Aorta (tissue), 5 donors: ENCODE measurements at regions not wholly inside any gene's neighbourhood (a gene's known extent, or its start where the extent isn't known, plus 50 kb on each side); places are given as distances from the start of the nearest gene placed in this dataset.

Source experiments
- ATAC-seq: fragments of 200-7000 bp; cut with Tn5 transposase; one replicate; pipeline ENCODE4 v1.9.1; 2022; ENCODE audit warnings: moderate library complexity; ENCODE audit not compliant: low FRiP score
- DNase-seq, 2 donors: peaks; one replicate each; pipeline ENCODE4 v3.0.0-alpha.2; 2020
- H3K27ac ChIP-seq, 2 donors: one replicate each; pipeline ENCODE4 v1.5.1; 2013; ENCODE audit warnings: low read length in 2 of 2, mild to moderate bottlenecking in 2 of 2, moderate library complexity in 2 of 2, control low read depth in 1 of 2, inconsistent platforms in 1 of 2, low read depth in 1 of 2
- H3K27me3 ChIP-seq, 2 donors: one replicate each; pipeline ENCODE4 v1.6.1; 2013; ENCODE audit warnings: control low read depth in 1 of 2, low read length in 1 of 2, mild to moderate bottlenecking in 1 of 2, moderate library complexity in 1 of 2; ENCODE audit not compliant: insufficient read depth in 2 of 2, control insufficient read depth in 1 of 2
- H3K36me3 ChIP-seq, 2 donors: one replicate each; pipeline ENCODE4 v1.6.1; 2013; ENCODE audit warnings: control low read depth in 1 of 2, low read length in 1 of 2, mild to moderate bottlenecking in 1 of 2; ENCODE audit not compliant: insufficient read depth in 2 of 2, control insufficient read depth in 1 of 2
- H3K4me1 ChIP-seq, 2 donors: one replicate each; pipeline ENCODE4 v1.6.1; 2013; ENCODE audit warnings: low read length in 2 of 2, control low read depth in 1 of 2, mild to moderate bottlenecking in 1 of 2, moderate library complexity in 1 of 2; ENCODE audit not compliant: insufficient read depth in 2 of 2, control insufficient read depth in 1 of 2
- H3K4me3 ChIP-seq, 2 donors: one replicate each; pipeline ENCODE4 v1.5.1; 2013; ENCODE audit warnings: low read length in 2 of 2, control low read depth in 1 of 2, mild to moderate bottlenecking in 1 of 2
- H3K9me3 ChIP-seq: one replicate; pipeline ENCODE4 v1.6.1; 2013; ENCODE audit warnings: mild to moderate bottlenecking, low read length; ENCODE audit not compliant: control insufficient read depth
- WGBS, 2 donors: extraction: QIAGEN DNeasy Blood & Tissue Kit; methylation state at CpG; one replicate each; pipeline ENCODE4 v1.1.7; 2013; 5-methylcytosine and 5-hydroxymethylcytosine counted together
- intact Hi-C, 2 donors: fragments of 100-400 bp; cut with DNase I; formaldehyde crosslinking; loops; one replicate each; pipeline versions ENCODE4 v1.14.2 to v1.15.0; 2022
- donor health status: healthy with polysubstance abuse.
- donor health status: Bipolar disorder and iron deficiency.
- donor health status: DM: no; HTN: no; CAD: no.
- donor health status: DM: no; HTN: no; CAD: no.
- donor health status: DM: yes; HTN: yes; CAD: no.

DNA sequence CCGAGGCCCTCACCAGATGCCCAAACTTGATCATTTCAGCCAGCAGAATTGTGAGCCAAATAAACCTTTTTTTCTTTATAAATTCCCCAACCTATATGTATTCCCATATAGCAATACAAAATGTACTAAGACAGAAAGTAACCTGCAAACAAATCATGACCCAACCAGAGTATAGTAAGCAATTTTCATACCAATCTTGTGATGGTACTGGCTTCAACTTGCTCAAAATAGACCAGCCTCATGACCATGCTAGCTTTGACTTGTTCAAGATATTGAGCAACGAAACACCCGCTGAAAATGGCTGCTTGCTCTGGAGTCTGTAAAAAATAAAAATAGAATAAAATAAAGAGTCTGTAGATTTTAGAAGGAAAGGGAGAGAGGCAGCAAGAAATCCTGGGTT, 97.6 kb downstream of the C1D start:
- DNase-seq = no peak

DNA sequence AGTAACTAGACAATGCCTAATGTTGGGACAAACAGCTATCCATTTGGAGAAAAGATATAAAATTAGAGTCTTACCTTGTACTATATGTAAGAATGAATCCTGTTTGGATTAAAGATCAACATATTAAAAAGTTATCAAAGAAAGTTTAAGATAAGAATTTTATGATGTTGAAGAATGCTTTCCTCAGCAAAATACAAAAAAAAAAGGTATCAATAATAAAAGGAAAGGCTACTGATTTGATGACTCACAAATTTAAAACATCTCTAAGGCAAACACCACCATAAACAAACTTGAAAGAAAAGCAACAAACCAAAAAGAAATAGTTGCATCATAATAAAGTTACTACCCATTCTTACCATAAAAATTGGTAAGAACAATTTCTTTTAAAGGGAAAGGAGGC, 92.7 kb downstream of the C1D start:
- DNase-seq (no peak), ATAC-seq (no peak)
- no peaks in the 10 kb centered on the region for H3K9me3 ChIP-seq
- intact Hi-C loops = no loop called here
- no peaks in the 10 kb centered on the region for H3K27me3 ChIP-seq
- no peaks in the 10 kb centered on the region for H3K36me3 ChIP-seq
- peaks cover 0 to 5% of the 10 kb centered on the region in 2 donors for H3K4me1 ChIP-seq
- no peak overlapping the region for H3K4me3 ChIP-seq
- no peak overlapping the region for H3K27ac ChIP-seq

More for the DNA sequence above, 97.6 kb downstream of the C1D start:
- Histone ChIP-seq H3K36me3 (no peaks in the 10 kb centered on the region), H3K27ac (no peak overlapping the region), H3K4me1 (no peaks in the 10 kb centered on the region), H3K4me3 (no peak overlapping the region), H3K9me3 (no peaks in the 10 kb centered on the region), H3K27me3 (no peaks in the 10 kb centered on the region)
- 79 to 91% methylated on average over 3 of the region's 3 CpGs for WGBS, 2 donors
- intact Hi-C loops = no loop called here
- ATAC-seq = no peak

DNA sequence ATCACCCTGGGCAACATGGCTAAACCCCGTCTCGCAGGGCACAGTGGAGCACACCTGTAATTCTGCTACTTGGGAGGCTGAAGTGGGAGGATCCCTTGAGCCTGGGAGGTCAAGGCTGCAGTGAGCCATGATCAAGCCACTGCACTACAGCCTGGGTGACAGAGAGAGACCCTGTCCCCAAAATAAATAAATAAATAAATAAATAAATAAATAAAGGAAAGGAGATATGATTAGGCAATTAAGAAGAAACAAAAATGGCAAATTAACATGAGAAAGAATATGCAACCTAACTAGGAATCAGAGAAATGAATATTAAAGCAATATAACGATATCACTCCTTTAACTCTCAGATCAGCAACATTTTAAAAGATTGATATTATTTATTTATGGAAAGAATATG, 92.3 kb downstream of the C1D start:
- no peak overlapping the region for H3K27ac ChIP-seq
- 97 to 98% methylated on average over 3 of the region's 3 CpGs for WGBS, 2 donors
- no peak for ATAC-seq
- H3K4me3 ChIP-seq = no peak overlapping the region
- H3K4me1 ChIP-seq = peaks cover 0 to 5% of the 10 kb centered on the region in 2 donors
- no peaks in the 10 kb centered on the region for H3K36me3 ChIP-seq
- no peak for DNase-seq
- intact Hi-C loops = no loop called here
- H3K27me3 ChIP-seq = no peaks in the 10 kb centered on the region
- H3K9me3 ChIP-seq = no peaks in the 10 kb centered on the region

DNA sequence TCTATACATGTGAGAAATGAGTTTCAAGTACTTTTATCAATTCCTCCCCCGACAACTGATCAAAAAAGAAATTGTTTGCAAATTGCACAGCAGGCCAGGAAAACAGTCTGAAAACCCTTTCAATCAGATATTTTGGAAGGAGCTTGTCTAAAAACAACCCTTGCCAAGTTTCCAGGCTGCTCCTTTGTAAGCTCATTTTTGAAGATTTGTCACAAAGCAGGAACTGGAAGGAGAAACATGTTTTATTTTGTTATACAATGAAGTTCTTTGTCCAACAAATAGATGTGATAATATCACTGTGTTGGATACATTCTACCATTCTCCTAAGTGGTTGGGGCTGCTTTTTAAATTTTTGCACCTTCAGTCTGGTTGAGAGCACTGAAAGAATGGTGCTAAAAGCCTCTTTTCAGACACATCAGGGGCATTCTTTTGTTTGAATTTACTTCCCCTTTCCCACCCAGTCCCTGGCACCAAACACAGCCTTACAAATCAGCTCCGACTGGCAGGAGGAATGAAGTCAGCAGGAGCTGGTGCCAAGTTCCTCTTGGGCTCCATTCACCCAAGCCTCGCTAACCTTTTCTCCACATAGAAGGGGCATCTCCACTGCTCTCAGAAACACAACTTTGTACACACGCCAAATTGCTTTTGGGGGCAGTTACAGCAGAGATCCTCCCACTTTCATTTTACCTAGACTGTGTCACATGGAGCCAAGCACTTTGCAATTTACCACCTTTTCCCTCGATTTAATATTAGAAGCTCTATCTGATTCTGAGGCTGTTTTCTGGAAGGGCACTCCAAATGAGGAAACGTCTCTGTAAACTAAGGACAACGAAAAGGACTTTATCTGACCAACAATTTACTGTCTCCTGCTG, 88.0 kb downstream of the C1D start:
- Histone ChIP-seq H3K36me3 (no peaks in the 10 kb centered on the region), H3K4me1 (peaks cover 0 to 5% of the 10 kb centered on the region in 2 donors), H3K27me3 (no peaks in the 10 kb centered on the region), H3K27ac (peak overlapping the region; percentile 46 to 91), H3K9me3 (no peaks in the 10 kb centered on the region), H3K4me3 (no peak overlapping the region)
- peak; percentile 80 to 82 for DNase-seq
- intact Hi-C loops = no loop called here
- 2% methylated on average over 7 of the region's 7 CpGs for WGBS, 2 donors
- peak; percentile 79 for ATAC-seq

DNA sequence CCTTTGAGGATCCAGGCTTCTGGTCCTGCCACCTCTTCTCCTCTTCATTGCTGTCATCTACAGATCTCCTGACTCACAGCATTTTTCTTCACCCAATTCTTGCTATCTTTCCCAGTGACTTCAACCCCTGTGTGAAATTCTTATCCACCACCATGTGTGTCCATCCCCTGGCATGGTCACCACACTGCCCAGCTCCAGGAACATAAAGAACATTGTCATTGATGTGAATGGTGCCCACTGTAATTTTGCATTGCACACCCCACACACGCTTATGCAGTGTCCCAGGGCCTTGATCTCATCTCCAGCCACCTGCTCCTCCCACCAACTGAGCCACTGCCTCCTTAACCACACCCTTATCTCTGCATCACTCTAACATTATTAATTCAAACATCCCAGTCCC, 85.3 kb downstream of the C1D start:
- H3K4me3 ChIP-seq = no peak overlapping the region
- 99 to 100% methylated on average over 1 of the region's 1 CpG for WGBS, 2 donors

DNA sequence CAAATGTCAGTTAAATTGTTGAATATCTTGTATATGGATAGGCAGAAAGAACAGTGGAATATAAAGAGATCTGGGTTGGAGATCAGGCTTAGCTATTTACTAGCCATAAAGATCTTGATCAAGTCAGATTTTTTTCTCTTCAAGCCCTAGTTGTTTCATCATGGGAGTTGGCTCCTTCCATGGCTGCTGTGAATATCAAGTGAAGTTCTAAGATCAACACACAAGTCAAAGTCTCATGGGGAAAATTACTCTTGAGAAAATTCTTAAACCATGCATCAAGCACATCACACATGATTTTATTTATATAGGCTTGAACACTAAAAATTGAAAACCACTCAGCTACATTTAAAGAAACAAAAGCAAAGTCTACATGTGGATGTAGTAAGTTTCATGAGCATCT, 79.8 kb downstream of the C1D start:
- ATAC-seq (no peak), DNase-seq (no peak)
- Histone ChIP-seq H3K9me3 (peaks cover 2% of the 10 kb centered on the region), H3K4me1 (no peaks in the 10 kb centered on the region), H3K4me3 (no peak overlapping the region), H3K27ac (no peak overlapping the region), H3K36me3 (no peaks in the 10 kb centered on the region), H3K27me3 (no peaks in the 10 kb centered on the region)
- intact Hi-C loops = no loop called here

More for the DNA sequence above, 85.3 kb downstream of the C1D start:
- no peak for DNase-seq
- no peak for ATAC-seq
- intact Hi-C loops = no loop called here
- H3K4me1 ChIP-seq = peaks cover 0 to 5% of the 10 kb centered on the region in 2 donors
- H3K9me3 ChIP-seq = peaks cover 2% of the 10 kb centered on the region
- no peaks in the 10 kb centered on the region for H3K36me3 ChIP-seq
- no peaks in the 10 kb centered on the region for H3K27me3 ChIP-seq
- H3K27ac ChIP-seq = no peak overlapping the region

DNA sequence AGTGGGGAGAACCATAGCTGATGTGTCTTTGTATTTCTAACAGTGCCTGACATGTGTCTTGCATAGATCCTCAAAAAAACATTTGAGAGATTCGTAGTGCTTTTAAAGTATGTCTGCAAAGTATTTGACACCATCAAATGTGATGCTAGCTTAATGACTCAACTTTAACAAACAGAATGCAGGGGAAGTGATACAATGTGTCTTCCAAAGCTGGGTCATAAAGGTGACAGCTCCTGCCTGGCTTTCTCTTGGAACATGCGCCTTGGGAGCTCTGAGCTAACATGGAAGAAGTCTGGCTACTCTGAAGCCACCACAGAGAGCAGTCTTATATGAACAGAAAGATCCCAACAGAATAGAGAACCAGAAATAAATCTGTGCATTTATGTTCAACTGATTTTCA, 78.2 kb downstream of the C1D start:
- DNase-seq (no peak), ATAC-seq (no peak)
- Histone ChIP-seq H3K4me1 (no peaks in the 10 kb centered on the region), H3K9me3 (peaks cover 2% of the 10 kb centered on the region), H3K27me3 (no peaks in the 10 kb centered on the region), H3K4me3 (no peak overlapping the region), H3K27ac (no peak overlapping the region), H3K36me3 (no peaks in the 10 kb centered on the region)
- intact Hi-C loops = no loop called here
- 90 to 94% methylated on average over 2 of the region's 2 CpGs for WGBS, 2 donors

DNA sequence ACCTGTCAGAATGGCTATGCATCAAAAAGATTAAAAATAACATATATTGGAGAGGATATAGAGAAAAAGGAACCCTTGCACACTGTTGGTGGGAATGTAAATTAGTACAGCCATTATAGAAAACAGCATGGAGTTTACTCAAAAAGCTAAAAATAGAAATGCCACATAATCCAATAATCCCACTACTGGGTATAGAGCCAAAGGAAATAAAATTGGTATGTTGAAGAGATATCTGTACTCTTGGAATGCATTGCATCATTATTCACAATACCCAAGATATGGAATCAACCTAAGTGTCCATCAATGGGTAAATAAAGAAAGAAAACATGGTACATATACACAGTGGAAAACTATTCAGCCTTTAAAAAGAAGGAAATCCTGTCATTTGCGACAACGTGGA, 77.2 kb downstream of the C1D start:
- H3K36me3 ChIP-seq = no peaks in the 10 kb centered on the region
- ATAC-seq = no peak
- intact Hi-C loops = no loop called here
- H3K9me3 ChIP-seq = no peaks in the 10 kb centered on the region
- no peak overlapping the region for H3K27ac ChIP-seq
- no peak overlapping the region for H3K4me3 ChIP-seq
- no peaks in the 10 kb centered on the region for H3K27me3 ChIP-seq
- 80 to 90% methylated on average over 2 of the region's 2 CpGs for WGBS, 2 donors
- no peak for DNase-seq
- H3K4me1 ChIP-seq = no peaks in the 10 kb centered on the region

DNA sequence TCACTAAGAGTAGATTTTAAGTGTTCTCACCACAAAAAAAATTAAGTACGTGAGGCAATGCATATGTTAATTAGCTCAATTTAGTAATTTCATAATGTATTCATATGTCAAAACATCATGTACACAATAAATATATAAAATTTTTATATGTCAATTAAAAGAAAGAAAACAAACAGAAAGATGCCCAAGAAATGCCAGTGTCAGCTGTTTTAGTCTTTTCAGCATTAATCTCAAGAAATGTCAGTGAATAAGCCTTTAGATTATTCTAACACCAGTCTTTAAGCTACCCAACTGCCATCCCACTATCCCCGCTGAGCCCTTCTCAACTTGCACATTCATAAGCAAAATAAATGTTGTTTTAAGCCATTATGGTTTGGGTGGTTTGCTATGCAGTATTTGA, 76.5 kb downstream of the C1D start:
- ATAC-seq (no peak), DNase-seq (no peak)
- Histone ChIP-seq H3K27ac (no peak overlapping the region), H3K36me3 (no peaks in the 10 kb centered on the region), H3K4me1 (no peaks in the 10 kb centered on the region), H3K27me3 (no peaks in the 10 kb centered on the region), H3K4me3 (no peak overlapping the region), H3K9me3 (no peaks in the 10 kb centered on the region)
- intact Hi-C loops = no loop called here
- 97 to 98% methylated on average over 2 of the region's 2 CpGs for WGBS, 2 donors
